Panc1 (cell line): ENCODE measurements at regions not wholly inside any gene's neighbourhood (a gene's known extent, or its start where the extent isn't known, plus 50 kb on each side); places are given as distances from the start of the nearest gene placed in this dataset.

Experiments
- POLR2AphosphoS5 ChIP-seq: IDR thresholded peaks from 2 replicates; pipeline ENCODE4 v1.6.1; 2012; ENCODE audit warnings: mild to moderate bottlenecking, low read depth, low read length, moderate library complexity
- TF ChIP-seq, protein P1 (sequence below): fragments of 450-650 bp; IDR thresholded peaks from 2 replicates; pipeline ENCODE4 v1.5.1; 2017; ENCODE audit warnings: mild to moderate bottlenecking

DNA sequence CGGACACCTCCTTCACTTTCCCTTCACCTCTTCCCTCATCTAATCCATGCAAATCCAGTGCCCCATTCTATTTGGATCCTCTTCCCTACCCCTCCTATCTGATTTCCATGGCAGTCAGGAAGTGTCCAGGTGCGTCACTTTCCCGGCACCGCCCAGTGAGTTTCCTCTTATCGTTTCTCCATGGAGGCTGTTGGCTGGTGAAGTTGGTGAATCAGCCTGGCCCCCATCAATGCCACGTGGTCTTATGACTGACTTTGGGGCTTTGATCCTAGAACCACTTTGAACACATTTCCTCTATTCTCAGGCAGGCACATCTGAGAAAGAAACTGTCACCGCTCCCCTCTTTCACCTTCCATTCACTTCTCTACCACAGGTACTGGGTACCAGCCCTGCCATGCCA lies 137.8 kb downstream of the CEP135 start:
- TF ChIP-seq, protein P1, sequence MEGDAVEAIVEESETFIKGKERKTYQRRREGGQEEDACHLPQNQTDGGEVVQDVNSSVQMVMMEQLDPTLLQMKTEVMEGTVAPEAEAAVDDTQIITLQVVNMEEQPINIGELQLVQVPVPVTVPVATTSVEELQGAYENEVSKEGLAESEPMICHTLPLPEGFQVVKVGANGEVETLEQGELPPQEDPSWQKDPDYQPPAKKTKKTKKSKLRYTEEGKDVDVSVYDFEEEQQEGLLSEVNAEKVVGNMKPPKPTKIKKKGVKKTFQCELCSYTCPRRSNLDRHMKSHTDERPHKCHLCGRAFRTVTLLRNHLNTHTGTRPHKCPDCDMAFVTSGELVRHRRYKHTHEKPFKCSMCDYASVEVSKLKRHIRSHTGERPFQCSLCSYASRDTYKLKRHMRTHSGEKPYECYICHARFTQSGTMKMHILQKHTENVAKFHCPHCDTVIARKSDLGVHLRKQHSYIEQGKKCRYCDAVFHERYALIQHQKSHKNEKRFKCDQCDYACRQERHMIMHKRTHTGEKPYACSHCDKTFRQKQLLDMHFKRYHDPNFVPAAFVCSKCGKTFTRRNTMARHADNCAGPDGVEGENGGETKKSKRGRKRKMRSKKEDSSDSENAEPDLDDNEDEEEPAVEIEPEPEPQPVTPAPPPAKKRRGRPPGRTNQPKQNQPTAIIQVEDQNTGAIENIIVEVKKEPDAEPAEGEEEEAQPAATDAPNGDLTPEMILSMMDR, result no peak
- no peak for TF ChIP-seq POLR2AphosphoS5
